ENCODE measurements at regions not wholly inside any gene's neighbourhood (a gene's known extent, or its start where the extent isn't known, plus 50 kb on each side); places are given as distances from the start of the nearest gene placed in this dataset.

GRCh38 chr22:48572951-48573350 lies 1254.7 kb downstream of the BRD1 start:
- Histone ChIP-seq H3K9me3 (ENCODE audit: low read length) (peaks cover 11% of the 10 kb centered on the region), H3K9ac (ENCODE audit: insufficient read depth, low read depth, low read length) (no peak overlapping the region), H3K36me3 (replicated peaks in 1 of 2; ENCODE audit: control insufficient read depth in 1 of 2, insufficient read depth in 2 of 2, low read length in 2 of 2) (no peaks in the 10 kb centered on the region), H3K79me2 (ENCODE audit: insufficient read depth, low read length) (no peaks in the 10 kb centered on the region), H3K27me3 (ENCODE audit: control insufficient read depth in 1 of 2, insufficient read depth in 2 of 2, low read length in 2 of 2) (peaks cover 2 to 23% of the 10 kb centered on the region in 2 experiments; a peak in 4 of 5 replicates), H3K27ac (ENCODE audit: extremely low read length, insufficient read depth, low read length) (no peak overlapping the region), H2AFZ (ENCODE audit: low read length) (no peak overlapping the region), H3K4me2 (ENCODE audit: low read depth, low read length) (no peak overlapping the region), H3K4me1 (ENCODE audit: insufficient read depth, low read length) (peaks cover 9% of the 10 kb centered on the region), H3K4me3 (replicated peaks in 1 of 3; ENCODE audit: insufficient read depth in 1 of 3, low read depth in 2 of 3, low read length in 3 of 3) (no peak overlapping the region), H4K20me1 (ENCODE audit: insufficient read depth, low read length) (peaks cover 3% of the 10 kb centered on the region; the same call in 1 of the 2 replicates)
- WGBS (ENCODE audit: low lambda C conversion rate), result 21% methylated on average over 4 of the region's 4 CpGs
- no TSS peak for BruUV-seq (replicated peaks)
- ChIA-PET POLR2A (no interaction called here), CTCF (ENCODE audit: low intra/inter-chr PET ratio, low total read pairs) (no interaction called here)
- in situ Hi-C loops (cut with HindIII; ENCODE audit: extremely low pct_ligation_motif_present, low pct_unique_long_range_greater_than_20kb) (loop anchor here (25.0 kb wide), 1 partner anchor 739 kb away; no protein-coding TSS in a partner anchor), intact Hi-C loops (cut with micrococcal nuclease; ENCODE audit: unreplicated experiment) (no loop called here)
- no peak for TF ChIP-seq ZNF326 (CRISPR knock-in tag; IDR thresholded peaks at IDR 0.05; ENCODE audit: borderline replicate concordance)
- TF ChIP-seq HDAC1 (CRISPR knock-in tag; IDR thresholded peaks at IDR 0.05), result no peak
- no peak for TF ChIP-seq ZNF616 (CRISPR knock-in tag; IDR thresholded peaks at IDR 0.05; ENCODE audit: low read depth)
- TF ChIP-seq ZNF136 (CRISPR knock-in tag; IDR thresholded peaks at IDR 0.05; ENCODE audit: low read depth), result no peak
- no peak for TF ChIP-seq DNMT3B (CRISPR knock-in tag; conservative IDR thresholded peaks at IDR 0.05)
- no peak for TF ChIP-seq CHD4 (IDR thresholded peaks at IDR 0.05; ENCODE audit: borderline replicate concordance, low read length)
- TF ChIP-seq REST (IDR thresholded peaks at IDR 0.05; ENCODE audit: borderline replicate concordance in 1 of 2, low read depth in 1 of 2, low read length in 2 of 2), result no peak
- TF ChIP-seq ETV5 (CRISPR knock-in tag; IDR thresholded peaks at IDR 0.05; ENCODE audit: borderline replicate concordance), result no peak
- TF ChIP-seq RXRB (CRISPR knock-in tag; IDR thresholded peaks at IDR 0.05; ENCODE audit: borderline replicate concordance), result no peak
- no peak for TF ChIP-seq SATB2 (CRISPR knock-in tag; IDR thresholded peaks at IDR 0.05)
- TF ChIP-seq HDAC2 (CRISPR knock-in tag; IDR thresholded peaks at IDR 0.05), result no peak
- no peak for TF ChIP-seq TIGD3 (CRISPR knock-in tag; IDR thresholded peaks at IDR 0.05; ENCODE audit: borderline replicate concordance)
- no peak for TF ChIP-seq NFE2 (CRISPR knock-in tag; IDR thresholded peaks at IDR 0.05)
- TF ChIP-seq HNRNPK (IDR thresholded peaks at IDR 0.05; ENCODE audit: low read depth, low read length, poor library complexity, severe bottlenecking), result no peak
- TF ChIP-seq ATF1 (CRISPR knock-in tag; IDR thresholded peaks at IDR 0.05), result no peak
- TF ChIP-seq ZNF572 (CRISPR knock-in tag; IDR thresholded peaks at IDR 0.05), result no peak
- DNase-seq (ENCODE audit: low spot score), result no peak
- FAIRE-seq, result no peak
- no peak for ATAC-seq

Data from HepG2 (cell line).